ENCODE measurements at regions not wholly inside any gene's neighbourhood (a gene's known extent, or its start where the extent isn't known, plus 50 kb on each side); places are given as distances from the start of the nearest gene placed in this dataset.

- TF ChIP-seq CTCF (IDR thresholded peaks at IDR 0.05): no peak
- no peak for TF ChIP-seq POLR2A (IDR thresholded peaks at IDR 0.05)
Observed at GRCh38 chr2:234218266-234219045, 168.0 kb downstream of the SPP2 start.
